Hepatocyte (in vitro differentiated cells): ENCODE measurements at regions not wholly inside any gene's neighbourhood (a gene's known extent, or its start where the extent isn't known, plus 50 kb on each side); places are given as distances from the start of the nearest gene placed in this dataset.

Source experiments
- DNase-seq: peaks from one replicate; pipeline ENCODE4 v3.0.0-alpha.2; 2016; ENCODE audit warnings: low spot score
- H2AFZ ChIP-seq: fragments of 200-600 bp; sonication (generic); 2 replicates; pipeline ENCODE4 v1.6.0; 2016; ENCODE audit warnings: antibody characterized with exemption, mild to moderate bottlenecking
- H3K27ac ChIP-seq: fragments of 200-600 bp; sonication (generic); 2 replicates; pipeline ENCODE4 v1.5.1; 2016; ENCODE audit warnings: mild to moderate bottlenecking
- H3K27me3 ChIP-seq: fragments of 200-600 bp; sonication (generic); 2 replicates; pipeline ENCODE4 v1.6.1; 2016
- H3K36me3 ChIP-seq: fragments of 200-600 bp; sonication (generic); replicated peaks from 2 replicates; pipeline ENCODE4 v1.5.1; 2016; ENCODE audit warnings: low read depth; ENCODE audit not compliant: insufficient read depth
- H3K4me1 ChIP-seq: fragments of 200-600 bp; sonication (generic); 2 replicates; pipeline ENCODE4 v1.5.1; 2016; ENCODE audit warnings: mild to moderate bottlenecking, moderate library complexity; ENCODE audit not compliant: insufficient read depth
- H3K4me2 ChIP-seq: fragments of 200-600 bp; sonication (generic); 2 replicates; pipeline ENCODE4 v1.6.0; 2016
- H3K4me3 ChIP-seq: fragments of 200-600 bp; sonication (generic); 2 replicates; pipeline ENCODE4 v1.5.1; 2016; ENCODE audit warnings: mild to moderate bottlenecking
- H3K79me2 ChIP-seq: fragments of 200-600 bp; sonication (generic); 2 replicates; pipeline ENCODE4 v1.6.0; 2017; ENCODE audit warnings: mild to moderate bottlenecking
- H3K9me2 ChIP-seq: fragments of 200-600 bp; sonication (generic); replicated peaks from 2 replicates; pipeline ENCODE4 v1.6.0; 2017; ENCODE audit warnings: mild to moderate bottlenecking; ENCODE audit not compliant: insufficient read depth
- H3K9me3 ChIP-seq: fragments of 200-600 bp; sonication (generic); 2 replicates; pipeline ENCODE4 v1.5.1; 2016; ENCODE audit warnings: low read depth, mild to moderate bottlenecking
- H4K20me1 ChIP-seq: fragments of 200-600 bp; sonication (generic); 2 replicates; pipeline ENCODE4 v1.6.0; 2016; ENCODE audit warnings: mild to moderate bottlenecking; ENCODE audit not compliant: insufficient read depth, poor library complexity, severe bottlenecking
- CTCF ChIP-seq: fragments of 200-600 bp; sonication (generic); IDR thresholded peaks from 2 replicates; pipeline ENCODE4 v1.5.1; 2016; ENCODE audit warnings: antibody characterized with exemption, mild to moderate bottlenecking; ENCODE audit not compliant: poor library complexity
- EZH2 ChIP-seq: fragments of 200-600 bp; sonication (generic); IDR thresholded peaks from 2 replicates; pipeline ENCODE4 v1.6.1; 2016; ENCODE audit warnings: antibody characterized with exemption, mild to moderate bottlenecking, borderline replicate concordance
- EZH2phosphoT487 ChIP-seq: fragments of 200-600 bp; sonication (generic); IDR thresholded peaks from one replicate; pipeline ENCODE4 v1.6.1; 2018; ENCODE audit warnings: antibody characterized with exemption, mild to moderate bottlenecking, low read depth, moderate library complexity; ENCODE audit not compliant: unreplicated experiment, severe bottlenecking
- WGBS: methylation state at CpG from one replicate; pipeline ENCODE4 v1.1.6; 2016; ENCODE audit warnings: low lambda C conversion rate; ENCODE audit errors: missing lambda C conversion rate; 5-methylcytosine and 5-hydroxymethylcytosine counted together

- no peaks in the 10 kb centered on the region for H4K20me1 ChIP-seq
- no peak overlapping the region for H2AFZ ChIP-seq
- no peaks in the 10 kb centered on the region for H3K27me3 ChIP-seq
- no peaks in the 10 kb centered on the region for H3K4me1 ChIP-seq
- DNase-seq, result no peak
- 67% methylated on average over 1 of the region's 1 CpG for WGBS
- no peak overlapping the region for H3K27ac ChIP-seq
- no peaks in the 10 kb centered on the region for H3K36me3 ChIP-seq
- H3K9me3 ChIP-seq, result no peaks in the 10 kb centered on the region
- no peaks in the 10 kb centered on the region for H3K79me2 ChIP-seq
- H3K9me2 ChIP-seq, result no peaks in the 10 kb centered on the region
- TF ChIP-seq CTCF (no peak), EZH2 (no peak), EZH2phosphoT487 (no peak)
- H3K4me2 ChIP-seq, result no peak overlapping the region
- H3K4me3 ChIP-seq, result no peak overlapping the region
Measured at GRCh38 chr3:111244760-111245159, 173.1 kb downstream of the NECTIN3 start.

GRCh38 chr3:111246967-111247760 is 175.5 kb downstream of the NECTIN3 start:
- H3K9me2 ChIP-seq, result no peaks in the 10 kb centered on the region
- H3K4me1 ChIP-seq, result no peaks in the 10 kb centered on the region
- H4K20me1 ChIP-seq, result no peaks in the 10 kb centered on the region
- no peak for DNase-seq
- no peak overlapping the region for H3K27ac ChIP-seq
- 95% methylated on average over 7 of the region's 7 CpGs for WGBS
- H3K36me3 ChIP-seq, result no peaks in the 10 kb centered on the region
- no peak overlapping the region for H2AFZ ChIP-seq
- no peak overlapping the region for H3K4me2 ChIP-seq
- no peak overlapping the region for H3K4me3 ChIP-seq
- no peaks in the 10 kb centered on the region for H3K9me3 ChIP-seq
- no peaks in the 10 kb centered on the region for H3K27me3 ChIP-seq
- TF ChIP-seq EZH2, result no peak
- no peak for TF ChIP-seq CTCF
- no peak for TF ChIP-seq EZH2phosphoT487
- H3K79me2 ChIP-seq, result no peaks in the 10 kb centered on the region

- Histone ChIP-seq H4K20me1 (no peaks in the 10 kb centered on the region), H2AFZ (no peak overlapping the region), H3K9me3 (no peaks in the 10 kb centered on the region), H3K27me3 (no peaks in the 10 kb centered on the region), H3K79me2 (no peaks in the 10 kb centered on the region), H3K9me2 (no peaks in the 10 kb centered on the region), H3K4me2 (no peak overlapping the region), H3K4me3 (no peak overlapping the region), H3K4me1 (no peaks in the 10 kb centered on the region), H3K27ac (no peak overlapping the region), H3K36me3 (no peaks in the 10 kb centered on the region)
- TF ChIP-seq EZH2 (no peak), EZH2phosphoT487 (no peak), CTCF (no peak)
- no peak for DNase-seq
- WGBS, result 91% methylated on average over 1 of the region's 1 CpG
Measured at GRCh38 chr3:111248406-111248805, 176.8 kb downstream of the NECTIN3 start.
